ENCODE measurements at regions not wholly inside any gene's neighbourhood (a gene's known extent, or its start where the extent isn't known, plus 50 kb on each side); places are given as distances from the start of the nearest gene placed in this dataset.

DNA sequence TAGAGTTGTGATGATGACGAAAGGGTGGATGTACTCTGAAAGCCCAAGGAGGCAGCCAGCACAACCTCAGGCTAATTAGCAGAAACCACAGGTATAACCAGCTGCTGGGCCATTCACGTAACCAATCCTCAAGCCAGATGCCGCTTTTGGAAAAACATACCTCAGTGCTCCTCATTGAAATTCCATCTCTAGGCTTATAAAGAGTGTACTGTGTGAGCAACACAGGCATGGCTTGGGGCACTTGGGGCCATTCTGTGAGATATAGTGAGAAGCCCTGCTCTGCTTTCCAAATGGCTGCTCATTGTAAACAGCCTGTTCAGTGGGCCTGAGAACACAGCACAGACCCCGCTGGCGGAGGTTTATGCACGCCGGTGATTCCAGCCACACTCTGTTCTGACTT, 182.1 kb upstream of the HHIP start:
- TF ChIP-seq, protein P1, sequence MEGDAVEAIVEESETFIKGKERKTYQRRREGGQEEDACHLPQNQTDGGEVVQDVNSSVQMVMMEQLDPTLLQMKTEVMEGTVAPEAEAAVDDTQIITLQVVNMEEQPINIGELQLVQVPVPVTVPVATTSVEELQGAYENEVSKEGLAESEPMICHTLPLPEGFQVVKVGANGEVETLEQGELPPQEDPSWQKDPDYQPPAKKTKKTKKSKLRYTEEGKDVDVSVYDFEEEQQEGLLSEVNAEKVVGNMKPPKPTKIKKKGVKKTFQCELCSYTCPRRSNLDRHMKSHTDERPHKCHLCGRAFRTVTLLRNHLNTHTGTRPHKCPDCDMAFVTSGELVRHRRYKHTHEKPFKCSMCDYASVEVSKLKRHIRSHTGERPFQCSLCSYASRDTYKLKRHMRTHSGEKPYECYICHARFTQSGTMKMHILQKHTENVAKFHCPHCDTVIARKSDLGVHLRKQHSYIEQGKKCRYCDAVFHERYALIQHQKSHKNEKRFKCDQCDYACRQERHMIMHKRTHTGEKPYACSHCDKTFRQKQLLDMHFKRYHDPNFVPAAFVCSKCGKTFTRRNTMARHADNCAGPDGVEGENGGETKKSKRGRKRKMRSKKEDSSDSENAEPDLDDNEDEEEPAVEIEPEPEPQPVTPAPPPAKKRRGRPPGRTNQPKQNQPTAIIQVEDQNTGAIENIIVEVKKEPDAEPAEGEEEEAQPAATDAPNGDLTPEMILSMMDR (IDR thresholded peaks at IDR 0.05): no peak
- TF ChIP-seq POLR2A (IDR thresholded peaks at IDR 0.05): no peak

All from ovary (tissue), 3 donors.